ENCODE measurements at regions not wholly inside any gene's neighbourhood (a gene's known extent, or its start where the extent isn't known, plus 50 kb on each side); places are given as distances from the start of the nearest gene placed in this dataset.

- TF ChIP-seq CTCF (IDR thresholded peaks at IDR 0.05; ENCODE audit: insufficient read depth, low read length, poor library complexity, severe bottlenecking) (no peak), EZH2phosphoT487 (conservative IDR thresholded peaks at IDR 0.05; ENCODE audit: low read length) (no peak)
Observed at GRCh38 chr2:139798391-139798790, 1018.2 kb upstream of the NXPH2 start.
